ENCODE measurements at regions not wholly inside any gene's neighbourhood (a gene's known extent, or its start where the extent isn't known, plus 50 kb on each side); places are given as distances from the start of the nearest gene placed in this dataset.

DNA sequence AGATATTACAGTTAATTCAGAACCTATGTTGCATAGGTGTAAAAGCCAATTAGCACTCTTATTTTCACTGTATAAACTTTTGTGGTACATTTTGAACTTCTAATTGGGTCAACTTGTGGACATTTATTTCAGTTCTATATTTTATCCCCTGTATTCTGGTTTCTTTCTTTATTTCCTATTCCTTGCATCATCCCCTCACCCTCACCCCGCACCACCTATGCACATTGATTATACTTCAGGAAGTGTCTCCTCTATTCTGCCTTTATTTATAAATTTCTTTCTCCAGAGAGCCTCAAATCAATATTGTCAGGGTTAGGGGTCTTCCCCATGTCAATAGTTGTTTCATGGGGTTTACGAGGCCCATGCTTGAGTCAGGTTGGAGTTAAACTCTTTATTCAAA, 83.1 kb downstream of the TEX13C start:
- H3K27me3 Mint-ChIP-seq (ENCODE audit: unreplicated experiment), result no peaks in the 10 kb centered on the region
- CTCF ChIA-PET, result no interaction called here
- intact Hi-C loops (cut with micrococcal nuclease; ENCODE audit: unreplicated experiment), result no loop called here
- no peak for DNase-seq
- no peak overlapping the region for H3K27ac Mint-ChIP-seq (ENCODE audit: unreplicated experiment)
- TF ChIP-seq, protein P1, sequence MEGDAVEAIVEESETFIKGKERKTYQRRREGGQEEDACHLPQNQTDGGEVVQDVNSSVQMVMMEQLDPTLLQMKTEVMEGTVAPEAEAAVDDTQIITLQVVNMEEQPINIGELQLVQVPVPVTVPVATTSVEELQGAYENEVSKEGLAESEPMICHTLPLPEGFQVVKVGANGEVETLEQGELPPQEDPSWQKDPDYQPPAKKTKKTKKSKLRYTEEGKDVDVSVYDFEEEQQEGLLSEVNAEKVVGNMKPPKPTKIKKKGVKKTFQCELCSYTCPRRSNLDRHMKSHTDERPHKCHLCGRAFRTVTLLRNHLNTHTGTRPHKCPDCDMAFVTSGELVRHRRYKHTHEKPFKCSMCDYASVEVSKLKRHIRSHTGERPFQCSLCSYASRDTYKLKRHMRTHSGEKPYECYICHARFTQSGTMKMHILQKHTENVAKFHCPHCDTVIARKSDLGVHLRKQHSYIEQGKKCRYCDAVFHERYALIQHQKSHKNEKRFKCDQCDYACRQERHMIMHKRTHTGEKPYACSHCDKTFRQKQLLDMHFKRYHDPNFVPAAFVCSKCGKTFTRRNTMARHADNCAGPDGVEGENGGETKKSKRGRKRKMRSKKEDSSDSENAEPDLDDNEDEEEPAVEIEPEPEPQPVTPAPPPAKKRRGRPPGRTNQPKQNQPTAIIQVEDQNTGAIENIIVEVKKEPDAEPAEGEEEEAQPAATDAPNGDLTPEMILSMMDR (IDR thresholded peaks at IDR 0.05; ENCODE audit: unreplicated experiment), result no peak
- no peaks in the 10 kb centered on the region for H3K36me3 Mint-ChIP-seq (ENCODE audit: insufficient read depth, unreplicated experiment)
- no TSS peak for BruUV-seq (replicated peaks)
- no peaks in the 10 kb centered on the region for H3K4me1 Mint-ChIP-seq (ENCODE audit: low read depth, unreplicated experiment)
- H3K4me3 Mint-ChIP-seq (ENCODE audit: low read depth, unreplicated experiment), result no peak overlapping the region
- H3K9me3 Mint-ChIP-seq (ENCODE audit: low read depth, unreplicated experiment), result peaks cover 7% of the 10 kb centered on the region

DNA sequence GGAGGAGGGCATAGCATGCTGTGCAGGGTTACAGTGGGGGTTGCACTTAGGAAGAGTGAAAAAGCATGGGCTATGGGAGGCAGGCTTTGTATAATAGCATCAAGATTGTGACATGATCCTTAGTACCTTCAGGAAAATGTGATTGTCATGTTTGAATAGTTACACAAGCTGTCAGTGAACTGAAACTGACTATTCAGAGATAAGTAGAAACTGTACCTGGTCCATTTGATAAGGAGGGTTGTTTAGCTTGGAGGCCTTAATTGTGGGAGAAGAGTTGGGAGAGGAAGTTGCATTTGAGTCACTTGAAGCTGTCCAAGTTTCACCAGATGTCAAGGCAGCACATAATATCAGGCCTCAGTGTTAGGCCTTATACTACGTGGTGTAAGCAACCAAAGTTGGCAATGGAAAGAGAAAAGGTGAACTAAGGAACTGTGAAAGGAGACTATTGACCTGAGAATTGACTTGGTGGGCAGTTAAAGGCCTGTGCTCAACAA, 85.0 kb downstream of the TEX13C start:
- Mint-ChIP-seq H3K27me3 (ENCODE audit: unreplicated experiment) (no peaks in the 10 kb centered on the region), H3K9me3 (ENCODE audit: low read depth, unreplicated experiment) (peaks cover 7% of the 10 kb centered on the region), H3K4me3 (ENCODE audit: low read depth, unreplicated experiment) (no peak overlapping the region), H3K4me1 (ENCODE audit: low read depth, unreplicated experiment) (no peaks in the 10 kb centered on the region), H3K36me3 (ENCODE audit: insufficient read depth, unreplicated experiment) (no peaks in the 10 kb centered on the region), H3K27ac (ENCODE audit: unreplicated experiment) (no peak overlapping the region)
- CTCF ChIA-PET, result interaction anchor here (0.5 kb wide), 1 partner anchor 309 kb away, joined by 6 read pairs; no protein-coding TSS in a partner anchor
- DNase-seq, result no peak
- TF ChIP-seq, protein P1 (IDR thresholded peaks at IDR 0.05; ENCODE audit: unreplicated experiment), result no peak
- intact Hi-C loops (cut with micrococcal nuclease; ENCODE audit: unreplicated experiment), result no loop called here
- BruUV-seq (replicated peaks), result no TSS peak

DNA sequence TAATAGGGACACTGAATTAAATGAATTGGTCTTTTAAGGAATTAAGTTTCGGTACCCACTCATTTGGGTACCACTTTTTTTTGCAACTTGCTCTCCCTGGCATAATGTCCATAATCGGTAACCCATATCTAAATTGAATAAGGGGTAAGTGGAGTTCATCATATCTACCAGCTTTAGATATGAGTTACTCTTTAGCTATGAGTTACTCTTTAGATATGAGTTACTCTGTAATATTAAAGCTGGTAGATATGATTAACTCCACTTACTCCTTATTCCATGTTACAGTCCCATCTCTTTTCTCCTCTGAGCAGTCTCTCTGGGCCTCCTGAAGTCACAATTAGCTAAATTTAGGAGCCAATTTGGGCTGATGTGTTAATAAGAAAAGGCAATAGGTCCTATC, 85.7 kb downstream of the TEX13C start:
- TF ChIP-seq, protein P1 (IDR thresholded peaks at IDR 0.05; ENCODE audit: unreplicated experiment), result no peak
- no peaks in the 10 kb centered on the region for H3K27me3 Mint-ChIP-seq (ENCODE audit: unreplicated experiment)
- H3K4me3 Mint-ChIP-seq (ENCODE audit: low read depth, unreplicated experiment), result no peak overlapping the region
- no peaks in the 10 kb centered on the region for H3K4me1 Mint-ChIP-seq (ENCODE audit: low read depth, unreplicated experiment)
- CTCF ChIA-PET, result interaction anchor here (0.5 kb wide), 1 partner anchor 309 kb away, joined by 6 read pairs; no protein-coding TSS in a partner anchor
- intact Hi-C loops (cut with micrococcal nuclease; ENCODE audit: unreplicated experiment), result no loop called here
- no peaks in the 10 kb centered on the region for H3K36me3 Mint-ChIP-seq (ENCODE audit: insufficient read depth, unreplicated experiment)
- DNase-seq, result no peak
- H3K9me3 Mint-ChIP-seq (ENCODE audit: low read depth, unreplicated experiment), result peaks cover 7% of the 10 kb centered on the region
- no TSS peak for BruUV-seq (replicated peaks)
- H3K27ac Mint-ChIP-seq (ENCODE audit: unreplicated experiment), result no peak overlapping the region

DNA sequence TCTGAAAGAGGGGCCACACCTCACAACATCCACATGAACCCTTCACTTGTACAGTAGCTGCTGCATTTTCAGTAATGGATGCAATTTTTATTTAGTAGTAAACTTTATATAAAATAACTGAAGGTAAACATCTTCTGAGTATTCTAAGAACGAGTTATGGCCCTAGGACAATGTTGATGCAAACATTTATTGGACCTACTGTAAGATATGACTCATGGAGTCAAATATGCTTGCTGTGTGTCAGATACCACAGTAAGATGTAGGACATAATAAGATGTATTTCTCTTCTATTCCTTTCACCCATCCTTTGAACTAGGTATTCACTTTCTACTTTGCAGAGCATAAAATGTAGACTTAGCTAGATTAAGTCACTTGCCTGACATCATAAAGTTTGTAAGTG, 87.6 kb downstream of the TEX13C start:
- CTCF ChIA-PET, result no interaction called here
- TF ChIP-seq, protein P1 (IDR thresholded peaks at IDR 0.05; ENCODE audit: unreplicated experiment), result no peak
- H3K4me1 Mint-ChIP-seq (ENCODE audit: low read depth, unreplicated experiment), result no peaks in the 10 kb centered on the region
- intact Hi-C loops (cut with micrococcal nuclease; ENCODE audit: unreplicated experiment), result no loop called here
- H3K4me3 Mint-ChIP-seq (ENCODE audit: low read depth, unreplicated experiment), result no peak overlapping the region
- peaks cover 5% of the 10 kb centered on the region for H3K9me3 Mint-ChIP-seq (ENCODE audit: low read depth, unreplicated experiment)
- no peak for DNase-seq
- no TSS peak for BruUV-seq (replicated peaks)
- H3K27ac Mint-ChIP-seq (ENCODE audit: unreplicated experiment), result no peak overlapping the region
- H3K27me3 Mint-ChIP-seq (ENCODE audit: unreplicated experiment), result no peaks in the 10 kb centered on the region
- no peaks in the 10 kb centered on the region for H3K36me3 Mint-ChIP-seq (ENCODE audit: insufficient read depth, unreplicated experiment)
